GM19397 (cell line): ENCODE measurements at regions not wholly inside any gene's neighbourhood (a gene's known extent, or its start where the extent isn't known, plus 50 kb on each side); places are given as distances from the start of the nearest gene placed in this dataset.

ENCODE experiments used
- ATAC-seq: cut with Tn5 transposase; IDR thresholded peaks from one replicate; pipeline ENCODE4 v1.9.1; 2021; ENCODE audit warnings: mild to moderate bottlenecking, moderate library complexity; ENCODE audit not compliant: unreplicated experiment

GRCh38 chr2:56444339-56444738, 260.5 kb downstream of the CCDC85A start:
- ATAC-seq = no peak

DNA sequence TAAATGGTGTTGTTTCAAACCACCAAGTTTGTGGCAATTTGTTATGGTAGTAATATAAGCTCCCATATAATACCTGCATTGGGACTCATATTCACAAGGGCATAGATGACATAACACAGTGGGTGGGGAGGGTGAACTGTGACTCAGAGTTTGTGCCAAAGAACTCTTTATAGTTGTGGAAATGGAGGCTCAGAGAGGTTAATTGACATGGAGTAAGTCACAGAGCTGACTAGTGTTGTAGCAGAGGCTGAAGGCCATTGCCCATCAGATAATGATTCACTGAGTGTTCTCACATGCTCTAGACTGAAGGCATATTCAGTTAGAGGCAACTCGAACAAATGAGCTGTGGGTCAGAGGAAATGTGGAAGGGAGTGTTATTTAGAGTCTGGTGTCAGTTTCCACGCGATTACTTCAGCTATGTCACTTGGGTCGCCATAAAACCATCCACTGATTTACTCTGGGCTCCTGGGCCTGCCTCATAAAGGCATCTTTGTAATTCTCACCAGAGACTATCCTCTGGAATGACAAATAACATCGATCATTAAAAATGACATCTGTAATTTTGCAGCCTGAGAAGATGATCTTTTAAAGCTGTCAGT, 264.7 kb downstream of the CCDC85A start:
- no peak for ATAC-seq

- ATAC-seq = no peak
Observed at GRCh38 chr2:56449002-56449431, 265.2 kb downstream of the CCDC85A start.

GRCh38 chr2:56449449-56449860, 265.7 kb downstream of the CCDC85A start:
- no peak for ATAC-seq

- no peak for ATAC-seq
Observed at GRCh38 chr2:56450047-56450446, 266.3 kb downstream of the CCDC85A start.

GRCh38 chr2:56450772-56451171, 267.0 kb downstream of the CCDC85A start:
- ATAC-seq = no peak

GRCh38 chr2:56455642-56456041, 271.9 kb downstream of the CCDC85A start:
- no peak for ATAC-seq

- ATAC-seq = no peak
Observed at GRCh38 chr2:56456791-56457190, 273.0 kb downstream of the CCDC85A start.

GRCh38 chr2:56460508-56460907, 276.7 kb downstream of the CCDC85A start:
- ATAC-seq = no peak

DNA sequence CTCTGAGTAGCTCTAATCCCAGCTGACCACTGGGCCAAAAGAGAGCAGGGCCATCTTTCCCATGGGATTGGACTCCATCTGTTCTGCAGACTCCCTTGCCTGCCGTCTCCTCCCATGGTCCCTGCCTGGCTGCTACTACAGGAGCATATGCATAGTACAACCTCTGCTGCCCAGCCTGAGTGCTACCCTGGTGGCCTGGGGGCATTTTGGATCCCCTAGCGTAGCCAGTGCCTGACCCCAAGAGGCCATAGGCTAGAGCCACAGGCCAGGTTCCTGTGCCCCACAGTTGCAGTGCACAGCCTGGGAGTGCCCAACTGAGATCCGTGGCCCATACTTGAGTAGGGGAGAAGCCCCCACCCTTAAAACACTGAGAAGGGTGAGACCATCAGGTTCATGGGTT, 280.3 kb downstream of the CCDC85A start:
- no peak for ATAC-seq

DNA sequence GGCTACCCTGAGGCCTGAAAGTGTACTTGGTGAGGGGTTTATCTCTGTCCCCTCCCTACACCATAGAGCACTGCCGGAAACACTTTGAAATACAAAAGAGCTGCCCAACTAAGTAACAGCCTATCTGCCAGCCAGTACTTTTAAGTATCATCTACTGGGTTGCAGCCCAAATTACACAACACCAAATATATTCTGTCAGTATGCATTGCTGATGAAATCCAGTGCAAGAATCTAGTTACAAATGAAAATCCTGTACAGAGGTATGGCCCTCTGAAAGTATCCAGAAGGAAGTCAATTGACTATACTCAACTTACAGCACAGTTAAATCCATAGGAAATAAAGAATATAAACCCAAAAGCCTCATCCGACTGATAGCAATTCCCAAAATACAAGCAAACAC, 280.8 kb downstream of the CCDC85A start:
- no peak for ATAC-seq

DNA sequence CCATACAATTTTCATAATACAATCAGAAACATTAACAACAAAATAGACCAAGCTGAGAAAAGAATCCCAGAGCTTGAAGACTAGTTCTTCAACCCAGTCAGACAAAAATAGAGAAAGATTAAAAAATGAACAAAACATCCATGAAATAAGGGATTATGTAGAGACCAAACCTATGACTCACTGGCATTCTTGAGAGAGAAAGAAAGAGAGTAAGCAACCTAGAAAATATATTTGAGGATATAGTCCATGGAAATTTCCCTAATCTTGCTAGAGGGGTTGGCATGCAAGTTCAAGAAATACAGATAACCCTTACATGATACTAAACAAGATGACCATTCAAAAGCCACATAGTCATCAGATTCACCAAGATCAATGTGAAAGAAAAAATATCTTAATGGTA, 281.7 kb downstream of the CCDC85A start:
- ATAC-seq = no peak

GRCh38 chr2:56473524-56473923, 289.7 kb downstream of the CCDC85A start:
- no peak for ATAC-seq

GRCh38 chr2:56474412-56475158, 290.8 kb downstream of the CCDC85A start:
- no peak for ATAC-seq

DNA sequence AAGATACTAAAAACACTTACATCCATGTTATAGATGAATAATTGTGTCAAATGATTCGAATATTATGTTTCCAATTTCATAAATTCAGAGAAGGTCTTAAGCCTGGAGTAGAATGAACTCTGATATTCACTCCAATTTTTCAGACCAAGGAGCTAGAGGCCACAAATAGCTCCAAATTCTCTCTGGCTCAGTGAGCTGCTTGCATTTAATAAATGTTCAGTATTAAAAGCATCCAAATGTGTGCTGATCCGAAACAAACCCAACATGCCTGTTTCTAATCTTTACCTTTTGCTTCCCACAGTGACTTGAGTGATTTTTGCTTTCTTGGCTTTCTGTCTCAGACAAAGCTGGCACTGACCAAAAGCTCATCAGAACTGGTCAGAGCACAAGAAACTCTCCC, 291.4 kb downstream of the CCDC85A start:
- no peak for ATAC-seq

GRCh38 chr2:56476509-56477071, 292.8 kb downstream of the CCDC85A start:
- ATAC-seq = no peak

- ATAC-seq = no peak
Observed at GRCh38 chr2:56478027-56478426, 294.2 kb downstream of the CCDC85A start.

- ATAC-seq = no peak
Observed at GRCh38 chr2:56483081-56483480, 299.3 kb downstream of the CCDC85A start.

- no peak for ATAC-seq
Observed at GRCh38 chr2:56484906-56485305, 301.1 kb downstream of the CCDC85A start.

DNA sequence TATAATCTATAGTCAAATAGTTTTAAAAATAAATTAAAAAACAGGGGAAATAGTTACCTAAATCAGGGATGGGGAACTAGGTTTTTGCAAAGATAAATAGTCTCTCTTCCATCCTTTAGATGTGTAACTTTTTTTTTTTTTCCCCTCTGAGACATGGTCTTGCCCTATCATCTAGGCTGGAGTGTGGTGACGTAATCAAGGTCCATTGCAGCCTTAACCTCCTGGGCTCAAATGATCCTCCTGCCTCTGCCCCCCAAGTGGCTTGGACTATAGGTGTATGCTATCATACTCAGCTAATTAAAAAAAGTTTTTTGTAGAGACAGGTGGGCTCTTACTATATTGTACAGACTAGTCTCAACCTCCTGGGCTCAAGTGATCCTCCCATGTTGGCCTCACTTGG, 316.5 kb downstream of the CCDC85A start:
- no peak for ATAC-seq

GRCh38 chr2:56502616-56503015, 318.8 kb downstream of the CCDC85A start:
- no peak for ATAC-seq

- ATAC-seq = no peak
Observed at GRCh38 chr2:56505885-56506284, 322.1 kb downstream of the CCDC85A start.
